SKM-1 treated with dmso at 0.1 percent for 144 hours (cell line): ENCODE measurements at regions not wholly inside any gene's neighbourhood (a gene's known extent, or its start where the extent isn't known, plus 50 kb on each side); places are given as distances from the start of the nearest gene placed in this dataset.
"Not testable (repeated sequence)": the region's sequence is repeated elsewhere in the genome, so short reads cannot be mapped to it uniquely, and the experiment has no call there.

Experiments
- DNase-seq: peaks from one replicate; lab custom pipeline; 2025; ENCODE audit not compliant: unreplicated experiment; lab: John Stamatoyannopoulos, UW

DNA sequence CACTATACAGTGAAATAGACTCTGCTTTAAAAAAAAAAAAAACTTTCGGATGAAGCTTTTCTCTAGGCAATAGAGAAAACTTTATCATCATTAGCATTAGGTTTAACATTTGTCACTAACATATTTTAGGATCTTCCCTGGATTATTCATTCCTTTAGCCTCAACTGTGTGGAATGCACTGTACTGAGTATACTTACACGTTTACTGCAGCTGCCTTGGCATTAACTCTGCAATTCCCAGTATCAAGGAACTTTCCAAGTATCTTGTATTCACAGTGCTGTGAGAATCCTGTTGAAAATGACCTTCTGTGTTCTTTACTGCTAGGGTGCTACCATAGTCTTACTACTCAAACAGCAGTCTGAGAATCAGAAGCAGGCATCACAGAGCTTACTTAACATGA is 328.2 kb upstream of the COL3A1 start:
- DNase-seq = no peak

DNA sequence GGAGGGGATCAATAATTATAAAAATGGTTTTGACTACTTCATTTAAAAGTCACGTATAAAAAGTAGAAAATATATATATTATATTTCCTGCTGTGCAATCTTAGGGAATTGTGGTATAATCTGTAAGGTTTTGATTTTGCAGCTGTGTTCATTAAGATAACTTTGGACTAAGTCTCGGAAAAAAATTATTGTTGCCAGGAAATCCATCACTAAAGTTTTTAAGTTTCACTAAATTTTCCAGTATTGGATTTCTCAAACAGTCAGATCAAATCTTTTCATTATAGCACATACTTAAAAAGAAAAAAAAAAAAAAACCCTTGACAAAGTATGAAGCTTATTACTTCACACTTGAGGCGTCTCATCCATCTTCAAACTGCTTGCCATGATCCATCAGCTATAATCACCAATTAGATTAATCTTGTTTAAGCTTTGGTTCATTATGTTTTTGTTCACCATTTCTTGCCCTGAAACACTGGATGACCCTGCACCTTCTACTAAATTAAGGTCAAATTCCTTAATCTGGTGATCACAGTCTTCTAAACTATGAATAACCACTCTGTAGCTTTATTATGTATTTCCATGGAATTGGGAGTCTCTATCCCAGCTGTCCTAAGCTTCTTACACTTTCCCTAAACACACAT is 326.6 kb upstream of the COL3A1 start:
- no peak for DNase-seq

DNA sequence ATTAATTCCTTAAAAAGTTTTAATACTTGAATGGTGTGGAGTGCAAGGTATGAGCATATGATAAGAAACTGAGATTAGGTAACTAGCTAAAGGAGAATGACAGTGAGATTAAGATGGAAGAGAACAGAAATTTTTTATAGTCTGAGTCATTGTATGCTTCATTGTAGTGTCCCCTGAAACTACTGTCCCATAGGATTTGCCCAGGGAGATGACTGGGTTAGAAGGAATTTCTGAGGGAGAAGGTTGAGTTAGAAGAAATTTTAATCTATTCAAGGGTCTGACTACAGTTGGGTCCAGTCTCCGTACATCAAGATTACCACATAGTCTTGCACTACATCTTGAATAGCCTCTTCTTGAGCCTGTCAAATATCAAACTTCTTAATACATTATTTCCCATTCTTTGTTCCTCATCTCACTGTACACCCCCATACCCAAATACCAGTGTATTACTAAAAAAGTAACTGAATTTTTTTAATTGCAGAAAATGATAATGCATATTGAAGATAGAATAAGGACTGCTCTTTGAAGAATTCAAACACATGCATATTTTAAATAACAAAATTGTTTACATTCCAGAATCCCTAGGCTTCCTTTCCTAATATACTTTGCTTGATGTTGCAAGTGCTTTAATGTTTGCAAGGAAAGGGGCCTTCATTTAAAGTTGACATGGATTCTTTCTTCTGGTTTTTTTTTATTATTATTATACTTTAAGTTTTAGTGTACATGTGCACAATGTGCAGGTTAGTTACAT is 314.3 kb upstream of the COL3A1 start:
- DNase-seq = no peak

DNA sequence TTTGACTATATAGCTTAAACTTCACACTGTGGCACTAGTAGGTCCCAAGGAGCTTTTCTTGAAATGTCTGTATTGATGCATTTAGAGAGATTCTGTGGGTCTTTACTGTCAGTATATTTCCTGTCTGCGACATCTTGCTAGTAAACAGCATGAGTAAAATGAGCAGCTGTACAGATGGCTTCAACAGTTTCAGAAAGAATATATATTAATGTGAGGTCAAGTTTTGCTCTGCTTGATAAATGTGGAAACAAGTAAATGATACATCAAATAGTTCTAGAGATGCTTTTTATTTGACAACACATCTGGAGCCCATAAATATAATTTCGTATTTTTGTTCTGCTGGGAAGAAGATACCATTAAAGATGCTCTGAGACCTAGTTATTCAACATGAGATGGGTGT is 310.9 kb upstream of the COL3A1 start:
- DNase-seq = no peak

DNA sequence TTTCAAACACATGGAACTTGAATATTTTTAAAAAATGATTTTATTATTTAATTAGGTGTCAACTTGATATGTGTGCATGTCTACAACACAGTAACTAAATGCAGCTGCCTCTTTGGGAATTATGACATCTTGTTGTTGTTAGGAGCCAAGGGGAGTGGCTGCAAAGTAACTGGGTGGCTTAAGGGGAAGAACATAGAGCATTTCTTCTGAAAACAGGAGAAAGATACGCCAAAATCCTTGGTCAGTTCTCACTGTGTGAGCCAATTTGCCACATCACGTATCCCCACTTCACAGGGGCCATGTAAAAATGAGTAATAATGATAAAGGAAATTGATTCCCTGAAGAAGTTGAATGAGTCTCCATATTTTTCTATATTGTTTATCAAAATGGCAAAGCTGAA is 309.8 kb upstream of the COL3A1 start:
- no peak for DNase-seq

DNA sequence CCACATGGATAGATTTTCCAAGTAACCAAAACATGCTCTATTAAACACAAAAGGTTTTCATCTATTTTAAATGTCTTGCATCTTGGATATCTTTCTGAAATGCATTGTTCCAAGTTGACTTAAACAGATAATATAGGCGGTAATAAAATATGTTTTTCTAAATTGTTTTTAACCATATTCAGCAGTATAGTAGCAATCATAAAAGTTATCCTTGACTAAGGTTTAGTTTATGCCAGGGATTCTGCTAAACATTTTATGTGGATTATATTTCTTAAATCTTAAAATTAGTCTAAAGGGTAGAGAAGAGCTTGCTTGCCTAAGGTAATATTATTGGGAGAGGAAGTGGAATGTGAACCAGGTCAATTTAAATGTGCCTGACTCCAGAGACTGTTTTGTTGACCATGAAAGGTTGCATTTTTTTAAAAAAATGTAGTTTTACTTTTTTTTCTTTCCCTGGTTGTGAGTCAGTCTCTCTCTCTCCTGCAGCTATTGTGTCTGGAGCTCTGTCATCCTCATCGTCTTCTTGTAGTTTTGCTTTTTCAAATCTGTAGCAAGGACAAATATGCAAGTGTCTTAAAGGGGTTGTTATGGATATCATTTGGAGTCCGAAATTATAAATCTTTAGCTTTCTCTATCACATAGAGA is 309.1 kb upstream of the COL3A1 start:
- DNase-seq = no peak

DNA sequence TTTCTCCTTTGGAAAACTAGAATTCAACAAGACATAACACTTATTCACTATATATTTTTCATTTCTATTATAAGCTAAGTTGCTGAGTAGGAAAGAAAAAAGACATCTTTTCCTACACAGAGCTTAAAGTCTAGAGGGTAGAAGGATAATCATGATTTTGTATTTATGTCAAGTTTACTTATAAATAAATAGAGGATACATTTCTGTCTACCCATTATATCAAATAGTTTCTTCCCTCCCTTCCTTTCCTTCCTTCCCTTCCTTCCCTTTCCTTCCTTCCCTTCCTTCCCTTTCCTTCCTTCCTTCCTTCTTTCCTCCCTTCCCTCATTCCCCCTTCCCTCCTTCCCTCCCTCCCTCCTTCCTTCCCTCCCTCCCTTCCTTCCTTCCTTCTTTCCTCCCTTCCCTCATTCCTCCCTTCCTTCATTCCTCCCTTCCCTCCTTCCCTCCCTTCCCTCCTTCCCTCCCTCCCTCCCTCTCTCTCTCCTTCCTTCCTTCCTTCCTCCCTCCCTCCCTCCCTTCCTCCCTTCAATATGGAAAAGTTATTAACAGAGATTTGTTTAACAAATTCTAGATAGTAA is 308.4 kb upstream of the COL3A1 start:
- no peak for DNase-seq

DNA sequence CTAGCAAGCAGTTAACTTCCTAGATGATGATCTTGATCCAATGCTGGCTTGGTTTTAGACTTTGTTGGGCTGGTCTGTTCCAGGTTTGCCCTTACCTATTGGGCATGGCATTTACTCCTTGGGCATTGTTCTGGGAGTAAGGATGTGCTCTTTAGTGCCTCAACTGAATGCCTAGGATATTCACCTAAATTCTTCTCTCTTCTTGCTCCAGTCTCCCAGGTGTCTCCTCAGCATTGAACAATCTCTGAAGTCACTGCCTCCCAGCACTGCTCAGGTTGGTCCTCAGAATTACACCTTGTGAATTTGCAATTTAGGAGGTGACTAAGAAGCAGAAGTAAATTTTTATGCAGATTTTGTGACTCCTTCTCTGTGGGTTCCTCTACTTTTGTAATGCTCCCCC is 307.7 kb upstream of the COL3A1 start:
- no peak for DNase-seq

DNA sequence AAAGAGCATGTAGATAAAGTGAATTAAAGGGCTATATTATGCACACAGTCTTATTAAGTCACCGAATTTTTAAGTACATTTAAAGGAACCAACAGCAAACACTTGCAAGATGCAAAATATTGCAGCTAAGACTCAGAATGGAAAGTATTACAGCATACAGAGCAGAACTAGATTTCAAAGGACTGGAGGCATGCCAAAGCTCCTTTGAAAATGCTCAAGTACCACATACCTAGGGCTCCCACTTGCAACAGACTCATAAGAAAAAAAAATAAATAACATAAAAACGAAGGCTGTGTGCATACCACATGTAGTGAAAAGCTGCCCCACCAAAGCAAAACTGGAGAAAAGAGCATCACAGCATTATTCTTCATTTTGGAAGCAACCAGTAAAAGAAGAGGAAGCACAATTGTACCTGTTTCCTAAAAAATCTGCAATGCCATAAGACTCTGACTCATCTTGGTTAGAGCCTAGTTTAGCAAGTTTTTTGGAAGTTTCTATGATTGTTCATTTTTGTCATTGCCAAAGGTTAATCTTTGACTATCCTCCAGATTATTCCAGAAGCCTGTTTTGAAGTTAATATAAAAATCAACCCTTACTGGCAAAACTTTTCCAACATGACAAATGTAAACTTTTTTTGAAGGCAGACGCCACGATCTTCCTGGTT is 306.0 kb upstream of the COL3A1 start:
- no peak for DNase-seq

DNA sequence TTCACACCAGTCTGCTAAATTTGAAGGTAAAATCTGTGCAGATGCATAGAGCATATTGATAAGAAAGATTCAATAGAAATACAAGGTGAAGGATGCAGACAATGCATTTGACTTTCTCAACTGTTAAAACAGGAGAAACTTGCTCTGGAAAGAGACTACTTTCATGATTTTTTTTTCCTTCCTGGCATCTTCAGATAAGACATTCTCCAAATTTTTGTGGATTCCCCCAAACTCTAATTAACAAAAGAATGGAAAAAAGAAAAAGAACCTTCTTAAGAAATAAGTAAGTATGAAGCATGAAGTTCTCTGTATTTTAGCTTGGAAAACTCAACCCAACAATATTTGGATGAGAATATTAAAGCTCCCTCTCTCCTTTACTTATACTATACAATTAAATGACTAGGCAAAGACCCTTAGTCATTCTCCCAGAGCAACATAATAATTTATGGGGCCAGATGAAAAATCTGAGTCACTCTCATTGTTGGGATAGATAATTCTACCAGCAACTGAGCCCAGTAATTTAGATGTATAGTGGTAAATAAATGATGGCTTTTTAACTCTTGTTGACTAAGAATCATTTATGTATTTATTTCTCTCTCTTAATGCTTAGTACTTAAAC is 298.7 kb upstream of the COL3A1 start:
- DNase-seq = no peak

DNA sequence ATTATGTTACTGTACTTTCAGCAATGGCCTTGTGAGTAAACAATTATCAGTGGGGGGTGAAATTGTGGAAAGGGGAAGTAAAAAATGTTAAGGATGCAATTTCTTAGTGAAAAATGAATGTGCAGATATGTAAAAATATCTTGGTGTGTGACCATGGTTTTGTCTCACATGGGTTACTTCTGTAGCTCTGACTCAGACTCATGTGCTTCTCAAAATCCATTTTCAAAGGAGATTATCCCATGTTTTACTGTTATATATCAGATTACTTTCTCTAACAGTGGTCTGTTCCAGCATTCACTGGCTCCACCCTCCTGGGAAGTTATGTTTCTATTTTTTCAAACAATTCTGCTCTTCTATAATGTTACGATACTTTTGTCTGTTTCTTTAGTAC is 298.2 kb upstream of the COL3A1 start:
- no peak for DNase-seq

DNA sequence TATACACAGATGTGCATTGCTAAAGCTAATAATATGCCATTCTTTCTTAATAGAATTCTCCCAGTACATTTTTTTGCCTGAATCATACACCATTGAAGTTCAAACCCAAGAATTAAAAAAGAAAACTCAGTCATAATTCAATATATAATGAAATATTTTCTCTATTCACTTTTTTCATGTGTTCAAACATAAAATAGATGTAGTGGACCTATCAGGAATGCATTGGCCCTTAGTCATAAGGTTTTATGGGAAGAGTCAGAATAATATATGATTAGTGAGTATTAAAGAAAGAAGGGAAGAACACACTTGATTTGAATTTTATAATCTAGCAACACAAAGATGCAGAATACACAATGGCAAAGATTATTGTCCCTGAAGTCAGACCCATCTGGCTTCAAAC is 297.0 kb upstream of the COL3A1 start:
- no peak for DNase-seq

DNA sequence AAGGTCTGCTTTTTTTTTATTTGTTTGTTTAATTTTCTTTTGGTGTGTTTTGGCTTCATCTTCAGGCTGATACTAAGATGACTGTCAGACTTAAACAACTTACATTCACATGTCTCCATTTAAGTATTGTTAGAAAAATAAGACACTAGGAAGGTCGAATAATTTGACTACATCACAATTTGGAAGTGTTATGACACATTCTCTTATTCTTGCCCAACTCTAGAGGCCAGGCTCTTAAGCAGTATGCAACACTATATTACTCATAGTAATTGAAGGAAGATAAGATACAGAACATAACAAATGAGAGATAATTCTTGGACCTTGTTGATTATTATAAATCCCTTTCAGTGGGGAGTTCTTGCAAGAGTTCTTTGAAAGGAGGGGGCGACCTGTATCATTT is 295.3 kb upstream of the COL3A1 start:
- DNase-seq = no peak

DNA sequence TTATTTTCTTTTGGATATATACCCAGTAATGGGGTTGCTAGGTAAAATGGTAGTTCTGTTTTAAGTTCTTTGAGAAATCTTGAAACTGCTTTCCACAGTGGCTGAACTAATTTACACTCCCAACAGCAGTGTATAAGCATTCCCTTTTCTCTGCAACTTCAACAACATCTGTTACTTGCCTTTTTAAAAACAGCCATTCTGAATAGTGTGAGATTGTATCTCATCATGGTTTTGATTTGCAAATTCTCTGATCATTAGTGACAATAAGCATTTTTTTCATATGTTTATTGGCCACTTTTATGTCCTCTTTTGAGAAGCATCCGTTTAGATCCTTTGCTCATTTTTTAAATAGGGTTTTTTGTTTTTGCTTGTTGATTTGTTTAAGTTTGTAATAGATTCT is 291.3 kb upstream of the COL3A1 start:
- no peak for DNase-seq

DNA sequence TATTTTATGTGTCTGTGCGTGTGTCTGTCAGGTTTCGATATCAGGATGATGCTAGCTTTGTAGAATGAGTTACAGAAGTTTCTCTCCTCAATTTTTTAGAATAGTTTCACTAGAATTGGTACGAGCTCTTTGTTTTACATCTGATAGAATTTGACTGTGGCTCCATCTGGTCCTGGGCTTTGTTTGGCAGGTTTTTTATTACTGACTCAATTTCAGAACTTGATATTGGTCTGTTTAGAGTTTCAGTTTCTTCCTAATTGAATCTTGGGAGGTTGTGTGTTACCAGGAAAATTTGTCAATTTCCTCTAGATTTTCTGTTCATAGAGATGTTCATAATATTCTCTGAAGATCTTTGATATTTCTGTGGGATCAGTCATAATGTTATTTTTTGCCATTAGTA is 289.4 kb upstream of the COL3A1 start:
- DNase-seq = no peak

DNA sequence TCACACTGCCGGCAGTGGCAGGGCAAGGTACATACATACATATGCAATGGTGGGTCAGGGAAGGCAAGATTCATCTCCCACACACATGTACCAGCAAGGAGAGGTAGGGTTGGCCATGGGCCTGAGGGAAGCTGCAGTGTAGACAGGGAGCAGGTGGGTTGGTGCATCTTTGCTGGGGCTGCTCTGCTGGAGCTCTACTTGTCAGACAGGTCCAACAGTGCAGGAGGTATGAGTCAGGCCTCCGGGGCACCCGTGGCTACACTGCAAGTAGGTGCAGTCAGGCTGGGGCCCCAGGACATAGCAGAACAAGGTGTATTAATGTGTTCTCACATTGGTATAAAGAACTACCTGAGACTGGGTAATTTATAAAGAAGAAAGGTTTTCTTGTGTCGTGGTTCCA is 281.1 kb upstream of the COL3A1 start:
- DNase-seq = no peak

DNA sequence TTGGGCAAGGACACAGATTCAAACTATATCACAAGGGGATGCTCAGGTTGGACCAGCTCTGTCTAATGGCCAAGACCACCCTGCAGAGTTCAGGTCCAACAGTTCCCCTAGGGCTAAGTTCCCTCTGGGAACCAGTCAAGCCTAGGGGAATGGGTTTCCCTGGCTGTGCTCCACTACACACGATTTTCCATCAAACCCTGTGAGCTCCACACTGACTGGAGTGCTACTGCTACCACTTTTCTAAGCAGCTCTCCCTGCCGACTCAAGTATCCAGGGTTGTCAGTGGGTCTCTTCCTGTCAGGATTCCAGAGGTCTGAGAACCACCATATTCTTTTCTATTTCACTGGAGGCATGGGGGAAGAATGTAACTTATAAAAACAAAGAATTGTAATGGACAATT is 280.4 kb upstream of the COL3A1 start:
- no peak for DNase-seq

DNA sequence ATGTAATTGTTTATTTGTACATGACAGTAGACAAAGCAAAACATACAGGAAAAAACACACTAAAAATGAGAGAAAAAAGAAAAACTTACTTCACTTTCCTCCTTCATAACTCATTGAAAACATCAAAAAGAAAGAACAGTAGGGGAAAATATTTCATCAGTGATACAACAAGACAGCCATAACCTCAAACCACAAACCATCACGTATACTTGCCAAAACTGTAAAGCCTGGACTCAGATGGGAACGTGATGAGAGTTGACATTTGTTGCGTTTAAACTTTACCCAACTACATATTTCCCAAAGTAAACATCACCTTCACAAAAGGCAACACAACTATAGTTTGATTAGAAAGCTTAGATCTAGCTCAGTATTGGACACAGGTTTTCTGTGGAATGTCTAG is 278.2 kb upstream of the COL3A1 start:
- no peak for DNase-seq

DNA sequence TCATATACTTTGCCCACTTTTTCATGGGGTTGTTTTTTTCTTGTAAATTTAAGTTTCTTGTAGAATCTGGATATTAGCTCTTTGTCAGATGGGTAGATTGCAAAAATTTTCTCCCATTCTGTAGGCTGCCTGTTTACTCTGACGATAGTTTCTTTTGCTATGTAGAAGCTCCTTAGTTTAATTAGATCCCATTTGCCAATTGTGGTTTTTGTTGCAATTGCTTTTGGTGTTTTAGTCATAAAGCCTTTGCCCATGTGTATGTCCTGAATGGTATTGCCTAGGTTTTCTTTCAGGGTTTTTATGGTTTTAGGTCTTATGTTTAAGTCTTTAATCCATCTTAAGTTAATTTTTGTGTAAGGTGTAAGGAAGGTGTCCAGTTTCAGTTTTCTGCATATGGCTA is 276.0 kb upstream of the COL3A1 start:
- not testable (repeated sequence) for DNase-seq

DNA sequence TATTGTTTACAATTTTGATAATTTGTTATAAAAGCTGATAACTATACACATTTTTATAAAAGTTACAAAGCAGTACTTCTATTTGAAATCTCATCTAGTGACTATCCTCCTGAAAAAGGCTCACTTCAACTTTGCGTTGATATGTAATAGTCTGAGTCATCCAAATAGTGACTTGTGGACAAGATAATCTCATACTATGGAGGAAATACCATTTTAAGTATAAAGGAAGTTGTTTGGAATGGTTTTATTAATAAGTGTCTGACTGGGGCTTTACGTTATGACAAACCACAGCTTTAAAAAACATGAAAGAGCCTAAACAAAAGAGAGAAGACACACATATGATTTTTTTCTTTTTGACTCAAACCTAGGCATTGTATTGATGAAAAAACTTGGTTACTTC is 272.3 kb upstream of the COL3A1 start:
- no peak for DNase-seq

DNA sequence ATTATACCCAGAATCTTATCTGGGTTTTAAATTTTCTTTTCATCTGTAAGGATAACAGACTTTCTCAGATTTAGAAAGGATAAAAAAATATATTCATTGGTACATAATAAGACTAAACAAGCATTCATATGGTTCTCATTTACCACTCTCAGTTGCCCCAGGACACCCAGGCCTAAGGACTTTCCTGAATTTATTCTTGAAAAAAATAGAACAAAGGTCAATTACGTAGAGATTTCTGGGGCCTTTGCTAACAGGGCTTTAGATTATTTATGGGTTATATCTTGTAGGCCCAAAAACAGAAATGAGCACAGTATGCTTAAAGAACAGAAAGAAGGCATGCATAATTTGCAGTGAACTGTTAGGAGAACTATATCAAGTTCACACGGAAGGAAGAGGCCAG is 269.0 kb upstream of the COL3A1 start:
- DNase-seq = no peak
